Stomach (tissue), 4 donors: ENCODE measurements at regions not wholly inside any gene's neighbourhood (a gene's known extent, or its start where the extent isn't known, plus 50 kb on each side); places are given as distances from the start of the nearest gene placed in this dataset.

Experiments used
- EP300 ChIP-seq: sonication (generic); formaldehyde crosslinking; IDR thresholded peaks from one replicate; pipeline ENCODE4 v1.6.1; 2017; ENCODE audit warnings: antibody characterized with exemption
- POLR2A ChIP-seq, 4 donors: fragments of 450-650 bp; IDR thresholded peaks; one replicate each; pipeline ENCODE4 v1.6.1; 2016; ENCODE audit warnings: antibody characterized with exemption in 4 of 4, control low read depth in 2 of 4, mild to moderate bottlenecking in 1 of 4, moderate library complexity in 1 of 4
- POLR2AphosphoS5 ChIP-seq, 3 donors: sonication (generic); formaldehyde crosslinking; IDR thresholded peaks; one replicate each; pipeline ENCODE4 v1.6.1; 2016; ENCODE audit warnings: antibody characterized with exemption in 3 of 3
- TF ChIP-seq, protein P1 (sequence below), 7 experiments: fragments of 450-650 bp in 4 of 7; fragments of 200-600 bp in 3 of 7; sonication (generic) in 3 of 7; IDR thresholded peaks; one replicate each; pipeline ENCODE4 v1.5.1; 2016 to 2019; ENCODE audit warnings: antibody characterized with exemption in 7 of 7, control low read depth in 2 of 7, mild to moderate bottlenecking in 1 of 7

DNA sequence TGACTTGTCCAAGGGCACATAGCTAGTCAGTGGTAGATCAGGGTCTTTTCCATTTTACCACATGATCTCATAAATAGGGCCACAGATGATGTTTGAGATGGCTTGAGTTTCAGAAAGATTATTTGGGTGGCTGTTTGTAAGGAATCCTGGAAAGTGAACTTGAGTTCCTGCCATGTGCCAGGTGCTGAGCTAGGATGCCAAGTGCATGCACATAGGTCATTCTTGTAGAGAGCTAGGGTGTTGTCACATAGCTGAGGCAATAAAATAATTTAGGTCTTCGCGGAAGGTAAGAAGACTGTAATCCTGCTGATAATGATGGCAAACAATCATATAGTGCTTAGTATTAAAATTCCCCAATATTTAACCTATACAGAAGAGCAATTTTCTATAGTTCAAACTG is 1162.6 kb upstream of the TENM4 start:
- TF ChIP-seq POLR2A (IDR thresholded peaks at IDR 0.05) (no peak), POLR2AphosphoS5 (IDR thresholded peaks at IDR 0.05) (no peak), EP300 (no peak)
- TF ChIP-seq, protein P1, sequence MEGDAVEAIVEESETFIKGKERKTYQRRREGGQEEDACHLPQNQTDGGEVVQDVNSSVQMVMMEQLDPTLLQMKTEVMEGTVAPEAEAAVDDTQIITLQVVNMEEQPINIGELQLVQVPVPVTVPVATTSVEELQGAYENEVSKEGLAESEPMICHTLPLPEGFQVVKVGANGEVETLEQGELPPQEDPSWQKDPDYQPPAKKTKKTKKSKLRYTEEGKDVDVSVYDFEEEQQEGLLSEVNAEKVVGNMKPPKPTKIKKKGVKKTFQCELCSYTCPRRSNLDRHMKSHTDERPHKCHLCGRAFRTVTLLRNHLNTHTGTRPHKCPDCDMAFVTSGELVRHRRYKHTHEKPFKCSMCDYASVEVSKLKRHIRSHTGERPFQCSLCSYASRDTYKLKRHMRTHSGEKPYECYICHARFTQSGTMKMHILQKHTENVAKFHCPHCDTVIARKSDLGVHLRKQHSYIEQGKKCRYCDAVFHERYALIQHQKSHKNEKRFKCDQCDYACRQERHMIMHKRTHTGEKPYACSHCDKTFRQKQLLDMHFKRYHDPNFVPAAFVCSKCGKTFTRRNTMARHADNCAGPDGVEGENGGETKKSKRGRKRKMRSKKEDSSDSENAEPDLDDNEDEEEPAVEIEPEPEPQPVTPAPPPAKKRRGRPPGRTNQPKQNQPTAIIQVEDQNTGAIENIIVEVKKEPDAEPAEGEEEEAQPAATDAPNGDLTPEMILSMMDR (IDR thresholded peaks at IDR 0.05): no peak
